ENCODE measurements at regions not wholly inside any gene's neighbourhood (a gene's known extent, or its start where the extent isn't known, plus 50 kb on each side); places are given as distances from the start of the nearest gene placed in this dataset.

DNA sequence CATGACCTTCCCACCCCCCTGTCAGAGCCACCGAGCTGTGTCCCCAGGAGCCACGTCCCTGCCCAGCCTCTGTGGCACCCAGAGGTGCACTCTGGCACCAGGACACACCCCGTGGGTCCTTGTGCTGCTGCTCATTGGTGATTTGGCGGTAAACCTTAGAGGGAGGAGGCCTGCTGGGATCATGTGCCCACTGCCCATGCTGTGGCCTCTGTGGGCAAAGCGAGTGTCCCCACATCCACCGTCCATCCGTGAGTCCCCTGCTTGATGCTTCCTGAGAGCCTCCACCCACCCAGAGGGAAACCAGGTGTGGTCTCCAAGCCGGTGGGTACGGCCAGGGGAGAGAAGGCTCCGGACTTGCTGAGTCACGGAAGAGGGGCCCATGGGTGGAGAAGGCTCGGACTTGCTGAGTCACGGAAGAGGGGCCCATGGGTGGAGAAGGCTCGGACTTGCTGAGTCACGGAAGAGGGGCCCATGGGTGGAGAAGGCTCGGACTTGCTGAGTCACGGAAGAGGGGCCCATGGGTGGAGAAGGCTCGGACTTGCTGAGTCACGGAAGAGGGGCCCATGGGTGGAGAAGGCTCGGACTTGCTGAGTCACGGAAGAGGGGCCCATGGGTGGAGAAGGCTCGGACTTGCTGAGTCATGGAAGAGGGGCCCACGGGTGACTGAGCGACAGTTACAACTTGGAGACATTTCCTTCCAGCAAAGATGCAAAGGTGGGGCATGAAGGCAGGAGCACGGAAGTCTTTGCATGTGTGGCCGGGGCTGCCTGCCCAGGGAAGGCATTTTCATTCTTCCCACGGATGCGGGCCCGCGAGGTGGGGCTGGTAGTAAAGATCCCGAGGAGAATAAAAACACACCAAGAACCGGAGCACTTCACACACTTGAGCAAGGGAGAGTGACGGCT, 49.6 kb upstream of the ZNF469 start (continued):
- TF ChIP-seq, protein P1, sequence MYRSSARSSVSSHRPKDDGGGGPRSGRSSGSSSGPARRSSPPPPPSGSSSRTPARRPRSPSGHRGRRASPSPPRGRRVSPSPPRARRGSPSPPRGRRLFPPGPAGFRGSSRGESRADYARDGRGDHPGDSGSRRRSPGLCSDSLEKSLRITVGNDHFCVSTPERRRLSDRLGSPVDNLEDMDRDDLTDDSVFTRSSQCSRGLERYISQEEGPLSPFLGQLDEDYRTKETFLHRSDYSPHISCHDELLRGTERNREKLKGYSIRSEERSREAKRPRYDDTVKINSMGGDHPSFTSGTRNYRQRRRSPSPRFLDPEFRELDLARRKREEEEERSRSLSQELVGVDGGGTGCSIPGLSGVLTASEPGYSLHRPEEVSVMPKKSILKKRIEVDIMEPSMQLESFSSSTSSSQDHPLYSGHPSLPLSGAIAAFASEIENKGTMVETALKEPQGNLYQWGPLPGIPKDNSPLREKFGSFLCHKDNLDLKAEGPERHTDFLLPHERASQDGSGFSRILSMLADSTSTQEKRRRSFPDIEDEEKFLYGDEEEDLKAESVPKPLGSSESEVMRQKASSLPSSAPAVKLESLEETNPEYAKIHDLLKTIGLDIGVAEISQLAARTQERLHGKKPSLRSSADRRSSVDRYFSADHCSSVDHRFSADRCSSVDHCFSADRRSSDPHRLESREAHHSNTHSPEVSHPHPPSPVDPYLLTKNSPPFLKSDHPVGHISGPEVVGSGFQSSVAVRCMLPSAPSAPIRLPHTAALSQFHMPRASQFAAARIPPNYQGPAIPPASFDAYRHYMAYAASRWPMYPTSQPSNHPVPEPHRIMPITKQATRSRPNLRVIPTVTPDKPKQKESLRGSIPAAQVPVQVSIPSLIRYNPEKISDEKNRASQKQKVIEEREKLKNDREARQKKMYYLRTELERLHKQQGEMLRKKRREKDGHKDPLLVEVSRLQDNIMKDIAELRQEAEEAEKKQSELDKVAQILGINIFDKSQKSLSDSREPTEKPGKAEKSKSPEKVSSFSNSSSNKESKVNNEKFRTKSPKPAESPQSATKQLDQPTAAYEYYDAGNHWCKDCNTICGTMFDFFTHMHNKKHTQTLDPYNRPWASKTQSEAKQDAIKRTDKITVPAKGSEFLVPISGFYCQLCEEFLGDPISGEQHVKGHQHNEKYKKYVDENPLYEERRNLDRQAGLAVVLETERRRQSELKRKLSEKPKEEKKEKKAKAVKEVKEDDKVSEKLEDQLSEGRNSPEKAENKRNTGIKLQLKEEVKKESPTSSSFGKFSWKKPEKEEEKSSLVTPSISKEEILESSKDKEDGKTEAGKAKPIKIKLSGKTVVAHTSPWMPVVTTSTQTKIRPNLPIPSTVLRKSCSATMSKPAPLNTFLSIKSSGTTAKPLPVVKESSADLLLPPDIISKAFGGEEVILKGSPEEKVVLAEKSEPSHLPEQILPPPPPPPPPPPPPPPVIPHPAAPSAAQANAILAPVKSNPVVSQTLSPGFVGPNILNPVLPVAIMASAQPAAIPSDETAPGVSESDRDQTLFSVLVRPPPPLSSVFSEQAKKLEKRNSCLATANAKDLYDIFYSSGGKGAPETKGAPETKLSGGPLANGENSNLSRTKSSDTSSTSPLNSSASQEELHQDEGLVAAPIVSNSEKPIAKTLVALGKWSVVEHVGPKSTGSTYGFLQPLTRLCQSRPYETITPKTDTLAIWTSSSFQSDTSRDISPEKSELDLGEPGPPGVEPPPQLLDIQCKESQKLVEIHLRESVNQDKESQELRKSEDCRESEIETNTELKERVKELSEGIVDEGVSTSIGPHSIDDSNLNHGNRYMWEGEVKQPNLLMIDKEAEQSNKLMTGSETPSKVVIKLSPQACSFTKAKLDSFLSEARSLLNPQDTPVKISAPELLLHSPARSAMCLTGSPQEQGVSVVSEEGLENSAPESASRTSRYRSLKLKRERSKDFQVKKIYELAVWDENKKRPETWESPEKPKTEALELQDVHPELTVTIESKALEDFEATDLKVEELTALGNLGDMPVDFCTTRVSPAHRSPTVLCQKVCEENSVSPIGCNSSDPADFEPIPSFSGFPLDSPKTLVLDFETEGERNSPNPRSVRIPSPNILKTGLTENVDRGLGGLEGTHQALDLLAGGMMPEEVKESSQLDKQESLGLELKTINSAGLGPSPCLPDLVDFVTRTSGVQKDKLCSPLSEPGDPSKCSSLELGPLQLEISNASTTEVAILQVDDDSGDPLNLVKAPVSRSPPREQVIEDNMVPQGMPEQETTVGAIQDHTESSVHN (IDR thresholded peaks at IDR 0.05; ENCODE audit: borderline replicate concordance in 1 of 2, low read depth in 1 of 2) = peak in 1 of 2 experiments; percentile 27; a peak in 1 of 4 replicates
- TF ChIP-seq, protein P2, sequence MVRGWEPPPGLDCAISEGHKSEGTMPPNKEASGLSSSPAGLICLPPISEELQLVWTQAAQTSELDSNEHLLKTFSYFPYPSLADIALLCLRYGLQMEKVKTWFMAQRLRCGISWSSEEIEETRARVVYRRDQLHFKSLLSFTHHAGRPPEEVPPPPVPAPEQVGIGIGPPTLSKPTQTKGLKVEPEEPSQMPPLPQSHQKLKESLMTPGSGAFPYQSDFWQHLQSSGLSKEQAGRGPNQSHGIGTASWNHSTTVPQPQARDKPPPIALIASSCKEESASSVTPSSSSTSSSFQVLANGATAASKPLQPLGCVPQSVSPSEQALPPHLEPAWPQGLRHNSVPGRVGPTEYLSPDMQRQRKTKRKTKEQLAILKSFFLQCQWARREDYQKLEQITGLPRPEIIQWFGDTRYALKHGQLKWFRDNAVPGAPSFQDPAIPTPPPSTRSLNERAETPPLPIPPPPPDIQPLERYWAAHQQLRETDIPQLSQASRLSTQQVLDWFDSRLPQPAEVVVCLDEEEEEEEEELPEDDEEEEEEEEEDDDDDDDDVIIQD (CRISPR knock-in tag; IDR thresholded peaks at IDR 0.05) = peak; percentile 85; the same call in 1 of the 2 replicates
- TF ChIP-seq CBFA2T2 (conservative IDR thresholded peaks at IDR 0.05) = 0 out of 2 replicates have a peak, but pooled peaks have one; percentile 2
- peak; percentile 68 for TF ChIP-seq ZFP1 (CRISPR knock-in tag; IDR thresholded peaks at IDR 0.05)
- 0 out of 2 replicates have a peak, but pooled peaks have one; percentile 39 for TF ChIP-seq PML (IDR thresholded peaks at IDR 0.05; ENCODE audit: low read length)
- 0 out of 2 replicates have a peak, but pooled peaks have one; percentile 27 for TF ChIP-seq ZNF140 (CRISPR knock-in tag; IDR thresholded peaks at IDR 0.05)
- peak; percentile 49 for TF ChIP-seq CXXC5 (CRISPR knock-in tag; IDR thresholded peaks at IDR 0.05)
- TF ChIP-seq MTA3 (IDR thresholded peaks at IDR 0.05; ENCODE audit: borderline replicate concordance) = peak; percentile 63; the same call in 1 of the 2 replicates
- TF ChIP-seq, protein P3, sequence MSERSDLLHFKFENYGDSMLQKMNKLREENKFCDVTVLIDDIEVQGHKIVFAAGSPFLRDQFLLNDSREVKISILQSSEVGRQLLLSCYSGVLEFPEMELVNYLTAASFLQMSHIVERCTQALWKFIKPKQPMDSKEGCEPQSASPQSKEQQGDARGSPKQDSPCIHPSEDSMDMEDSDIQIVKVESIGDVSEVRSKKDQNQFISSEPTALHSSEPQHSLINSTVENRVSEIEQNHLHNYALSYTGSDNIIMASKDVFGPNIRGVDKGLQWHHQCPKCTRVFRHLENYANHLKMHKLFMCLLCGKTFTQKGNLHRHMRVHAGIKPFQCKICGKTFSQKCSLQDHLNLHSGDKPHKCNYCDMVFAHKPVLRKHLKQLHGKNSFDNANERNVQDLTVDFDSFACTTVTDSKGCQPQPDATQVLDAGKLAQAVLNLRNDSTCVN (CRISPR knock-in tag; IDR thresholded peaks at IDR 0.05) = peak; percentile 68; the same call in 1 of the 2 replicates
- 0 out of 2 replicates have a peak, but pooled peaks have one; percentile 40 for TF ChIP-seq MTA1 (IDR thresholded peaks at IDR 0.05; ENCODE audit: borderline replicate concordance)
- TF ChIP-seq, protein P4, sequence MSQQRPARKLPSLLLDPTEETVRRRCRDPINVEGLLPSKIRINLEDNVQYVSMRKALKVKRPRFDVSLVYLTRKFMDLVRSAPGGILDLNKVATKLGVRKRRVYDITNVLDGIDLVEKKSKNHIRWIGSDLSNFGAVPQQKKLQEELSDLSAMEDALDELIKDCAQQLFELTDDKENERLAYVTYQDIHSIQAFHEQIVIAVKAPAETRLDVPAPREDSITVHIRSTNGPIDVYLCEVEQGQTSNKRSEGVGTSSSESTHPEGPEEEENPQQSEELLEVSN (IDR thresholded peaks at IDR 0.05; ENCODE audit: borderline replicate concordance in 1 of 2, extremely low read depth in 1 of 2, insufficient read depth in 1 of 2, insufficient read length in 1 of 2, low read depth in 1 of 2, low read length in 1 of 2, poor library complexity in 1 of 2, severe bottlenecking in 1 of 2) = peak; percentile 74 to 90
- peak; percentile 82; the same call in 1 of the 2 replicates for TF ChIP-seq ZNF76 (CRISPR knock-in tag; IDR thresholded peaks at IDR 0.05; ENCODE audit: borderline replicate concordance)
- peak; percentile 68 for TF ChIP-seq ARID1B (IDR thresholded peaks at IDR 0.05)

Measured in K562 (cell line).